K562 (cell line): ENCODE measurements at regions not wholly inside any gene's neighbourhood (a gene's known extent, or its start where the extent isn't known, plus 50 kb on each side); places are given as distances from the start of the nearest gene placed in this dataset.

ENCODE experiments used
- ATAC-seq: fragments of 200-7000 bp; cut with Tn5 transposase; 3 replicates; pipeline ENCODE4 v1.9.1; 2020; ENCODE audit warnings: moderate library complexity
- BruUV-seq: library from RNA; stranded (reverse); fragments of 400-500 nt; replicated peaks from 2 replicates; lab custom pipeline; 2021; lab: Mats Ljungman, UMichigan
- CTCF ChIA-PET: fragments of 300-600 bp; formaldehyde crosslinking; extraction: SDS; loops from one replicate; lab custom pipeline; 2021; ENCODE audit warnings: low intra/inter-chr PET ratio; lab: Yijun Ruan, JAX
- POLR2A ChIA-PET: fragments of 300-600, 350-650 bp; sonication (Branson Sonifier 250); formaldehyde crosslinking; extraction: SDS; loops from one replicate; lab custom pipeline; 2021; ENCODE audit warnings: antibody characterized with exemption, inconsistent platforms; lab: Yijun Ruan, JAX
- DNase-seq, 4 experiments: peaks; one replicate each; pipeline versions ENCODE4 v3.0.0 to v3.0.0-alpha.2; 2011 to 2018; ENCODE audit warnings: low spot score in 3 of 4, mixed read lengths in 3 of 4; ENCODE audit errors: extremely low read depth in 1 of 4
- FAIRE-seq: peaks from 2 replicates; lab custom pipeline; 2011; peaks lifted over from hg19 to GRCh38; lab: Jason Lieb, UNC
- H2AFZ ChIP-seq: 2 replicates; pipeline ENCODE4 v1.6.0; 2011; ENCODE audit warnings: low read depth, low read length, control low read depth, inconsistent platforms
- H3K27ac ChIP-seq: fragments of 200-600 bp; 3 replicates; pipeline ENCODE4 v1.8.0; 2011; ENCODE audit warnings: low read depth, mild to moderate bottlenecking, control low read depth, inconsistent platforms, low read length, moderate library complexity, mixed read lengths; ENCODE audit errors: extremely low read depth
- H3K27me3 ChIP-seq, 2 experiments: fragments of 300-600 bp in 1 of 2; 2 replicates in 1 of 2; 3 replicates in 1 of 2; pipeline versions ENCODE4 v1.6.0 to v1.8.0; 2011; ENCODE audit warnings: inconsistent platforms in 2 of 2, low read length in 2 of 2, mild to moderate bottlenecking in 1 of 2, mixed read lengths in 1 of 2, moderate library complexity in 1 of 2; ENCODE audit not compliant: control insufficient read depth in 2 of 2, insufficient read depth in 2 of 2
- H3K36me3 ChIP-seq: fragments of 300-600 bp; 3 replicates; pipeline ENCODE4 v1.8.0; 2011; ENCODE audit warnings: mild to moderate bottlenecking, low read length, inconsistent platforms; ENCODE audit not compliant: control insufficient read depth, insufficient read depth
- H3K4me1 ChIP-seq, 2 experiments: fragments of 200-600 bp in 1 of 2; replicated peaks in 1 of 2; 2 replicates in 1 of 2; 3 replicates in 1 of 2; pipeline versions ENCODE4 v1.5.1 to v1.8.0; 2011; ENCODE audit warnings: inconsistent platforms in 2 of 2, low read length in 2 of 2, mild to moderate bottlenecking in 1 of 2, mixed read lengths in 1 of 2, moderate library complexity in 1 of 2; ENCODE audit not compliant: control insufficient read depth in 2 of 2, insufficient read depth in 2 of 2
- H3K4me2 ChIP-seq: 2 replicates; pipeline ENCODE4 v1.6.1; 2011; ENCODE audit warnings: low read length, control low read depth, inconsistent platforms, mixed read lengths; ENCODE audit not compliant: insufficient read depth
- H3K4me3 ChIP-seq: fragments of 200-600 bp; sonication (generic), shearing (Covaris generic); 2 replicates; pipeline ENCODE4 v1.5.1; 2016; ENCODE audit warnings: control low read depth, inconsistent platforms
- H3K79me2 ChIP-seq: fragments of 200-600 bp; 3 replicates; pipeline ENCODE4 v1.8.0; 2011; ENCODE audit warnings: low read length, inconsistent platforms; ENCODE audit not compliant: control insufficient read depth, insufficient read depth
- H3K9ac ChIP-seq, 2 experiments: 2 replicates each; pipeline versions ENCODE4 v1.6.0 to v1.6.1; 2011; ENCODE audit warnings: low read depth in 2 of 2, low read length in 2 of 2, control low read depth in 1 of 2, inconsistent platforms in 1 of 2, mild to moderate bottlenecking in 1 of 2, mixed read lengths in 1 of 2; ENCODE audit not compliant: insufficient read depth in 1 of 2
- H3K9me1 ChIP-seq: one replicate; pipeline ENCODE4 v1.6.0; 2011; ENCODE audit warnings: inconsistent platforms, mild to moderate bottlenecking, low read length, moderate library complexity; ENCODE audit not compliant: control insufficient read depth, insufficient read depth
- H3K9me3 ChIP-seq: replicated peaks from 2 replicates; pipeline ENCODE4 v1.5.1; 2011; ENCODE audit warnings: low read depth, low read length, inconsistent platforms; ENCODE audit not compliant: control insufficient read depth, insufficient read depth
- H4K20me1 ChIP-seq: replicated peaks from 2 replicates; pipeline ENCODE4 v1.6.1; 2011; ENCODE audit warnings: low read length, inconsistent platforms, mixed read lengths; ENCODE audit not compliant: control insufficient read depth, insufficient read depth
- ATF3 ChIP-seq, 2 experiments: fragments of 450-650 bp in 1 of 2; sonication (generic) in 1 of 2; formaldehyde crosslinking in 1 of 2; IDR thresholded peaks in 1 of 2; conservative IDR thresholded peaks in 1 of 2; 2 replicates each; pipeline versions ENCODE4 v1.6.1 to v1.8.1; 2016 to 2023; ENCODE audit warnings: mild to moderate bottlenecking in 2 of 2, moderate library complexity in 2 of 2, inconsistent platforms in 1 of 2, missing genetic modification reagents in 1 of 2
- JUND ChIP-seq, 2 experiments: IDR thresholded peaks; 2 replicates in 1 of 2; 3 replicates in 1 of 2; pipeline ENCODE4 v1.6.1; 2011; ENCODE audit warnings: borderline replicate concordance in 2 of 2, low read depth in 2 of 2, low read length in 2 of 2, improper control_type of control experiment in 1 of 2, missing biosample characterization in 1 of 2, missing genetic modification characterization in 1 of 2, missing genetic modification reagents in 1 of 2
- MAZ ChIP-seq, 2 experiments: fragments of 450-650 bp in 1 of 2; sonication (generic) in 1 of 2; formaldehyde crosslinking; IDR thresholded peaks in 1 of 2; conservative IDR thresholded peaks in 1 of 2; 2 replicates each; pipeline versions ENCODE4 v1.4.0 to v1.5.0; 2020; ENCODE audit warnings: mild to moderate bottlenecking in 1 of 2, missing genetic modification reagents in 1 of 2
- NR2C1 ChIP-seq, 2 experiments: fragments of 450-650 bp; IDR thresholded peaks; 2 replicates each; pipeline ENCODE4 v1.6.1; 2017; ENCODE audit warnings: mild to moderate bottlenecking in 2 of 2, antibody characterized with exemption in 1 of 2, inconsistent platforms in 1 of 2, missing compliant biosample characterization in 1 of 2, missing genetic modification characterization in 1 of 2
- ZBTB1 ChIP-seq: sonication (generic); formaldehyde crosslinking; IDR thresholded peaks from 2 replicates; pipeline ENCODE4 v1.8.1; 2023; ENCODE audit warnings: missing genetic modification reagents, low read depth, mild to moderate bottlenecking, borderline replicate concordance
- ZBTB5 ChIP-seq: fragments of 450-650 bp; IDR thresholded peaks from 2 replicates; pipeline ENCODE4 v1.6.1; 2017; ENCODE audit warnings: antibody characterized with exemption
- ZZZ3 ChIP-seq: fragments of 450-650 bp; IDR thresholded peaks from 2 replicates; pipeline ENCODE4 v1.6.1; 2016; ENCODE audit warnings: antibody characterized with exemption, mild to moderate bottlenecking, moderate library complexity
- WGBS: fragments of 100-300 bp; shearing (Covaris generic); methylation state at CpG from one replicate; pipeline ENCODE4 v1.1.6; 2016; ENCODE audit warnings: low coverage, mixed read lengths; ENCODE audit not compliant: insufficient coverage; ENCODE audit errors: missing lambda C conversion rate; 5-methylcytosine and 5-hydroxymethylcytosine counted together
- in situ Hi-C: fragments of 300-500 bp; cut with MboI; formaldehyde crosslinking; loops from 4 replicates; pipeline ENCODE4 v1.15.0; 2018; ENCODE audit warnings: inconsistent platforms, mixed read lengths
- intact Hi-C: fragments of 100-400 bp; cut with micrococcal nuclease; formaldehyde crosslinking; loops from 2 replicates; pipeline ENCODE4 v1.14.2; 2022

- FAIRE-seq = no peak
- Histone ChIP-seq H3K27ac (no peak overlapping the region), H3K9me3 (no peaks in the 10 kb centered on the region), H4K20me1 (no peaks in the 10 kb centered on the region), H2AFZ (no peak overlapping the region), H3K4me1 (no peaks in the 10 kb centered on the region; a peak in 1 of 5 replicates), H3K4me3 (no peak overlapping the region), H3K4me2 (no peak overlapping the region), H3K27me3 (peaks cover 0 to 9% of the 10 kb centered on the region in 2 experiments; a peak in 2 of 5 replicates), H3K79me2 (no peaks in the 10 kb centered on the region), H3K36me3 (no peaks in the 10 kb centered on the region), H3K9ac (no peak overlapping the region), H3K9me1 (no peaks in the 10 kb centered on the region)
- TF ChIP-seq ZZZ3 = no peak
- TF ChIP-seq NR2C1 (IDR thresholded peaks at IDR 0.05) = no peak
- TF ChIP-seq NR2C1 (tag; IDR thresholded peaks at IDR 0.05) = no peak
- TF ChIP-seq MAZ (CRISPR knock-in tag; conservative IDR thresholded peaks at IDR 0.05 in 1 of 2, IDR thresholded peaks at IDR 0.05 in 1 of 2) = no peak
- TF ChIP-seq ZBTB1 (CRISPR knock-in tag) = no peak
- peak; percentile 34; the same call in 1 of the 2 replicates for TF ChIP-seq JUND (IDR thresholded peaks at IDR 0.05; ENCODE audit: borderline replicate concordance, low read depth, low read length)
- no peak for TF ChIP-seq JUND (tag; IDR thresholded peaks at IDR 0.05; ENCODE audit: borderline replicate concordance, low read depth, low read length)
- TF ChIP-seq ZBTB5 = no peak
- TF ChIP-seq ATF3 (IDR thresholded peaks at IDR 0.05) = peak; percentile 50
- TF ChIP-seq ATF3 (CRISPR knock-in tag; conservative IDR thresholded peaks at IDR 0.05) = no peak
- POLR2A ChIA-PET = interaction anchor here (0.8 kb wide), 1 partner anchor 294 kb away, joined by 4 read pairs; no protein-coding TSS in a partner anchor
- DNase-seq = no peak
- BruUV-seq = no TSS peak
- WGBS = 2% methylated on average over 4 of the region's 4 CpGs
- in situ Hi-C loops (no loop called here), intact Hi-C loops (no loop called here)
- CTCF ChIA-PET = no interaction called here
- no peak for ATAC-seq
These were observed 405.6 kb downstream of the TYW1 start for GRCh38 chr7:67402280-67402679.
